ENCODE measurements at regions not wholly inside any gene's neighbourhood (a gene's known extent, or its start where the extent isn't known, plus 50 kb on each side); places are given as distances from the start of the nearest gene placed in this dataset.

DNA sequence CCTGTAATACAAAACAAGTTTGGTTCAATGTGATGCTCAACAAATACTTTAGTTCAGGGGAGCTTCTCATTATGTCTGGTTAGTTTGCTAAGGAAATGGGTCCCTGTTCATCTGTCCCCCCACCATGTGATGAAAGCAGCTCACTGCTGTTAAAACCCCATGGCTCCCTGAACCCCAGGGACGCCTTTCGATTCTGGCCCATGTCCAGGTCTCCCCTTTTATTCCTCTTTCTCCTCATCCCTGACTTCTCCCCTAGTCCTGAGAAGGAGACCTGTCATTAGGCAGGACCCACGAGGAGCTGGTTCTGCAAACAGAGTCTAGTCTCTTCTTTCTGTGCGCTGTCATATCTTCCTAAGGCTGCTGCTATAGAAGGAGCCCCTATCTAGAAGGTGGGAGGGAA lies 213.3 kb upstream of the OSR1 start:
- no peak overlapping the region for H2BK20ac ChIP-seq (ENCODE audit: low read depth, low read length, poor library complexity, severe bottlenecking)
- no peak overlapping the region for H3T11ph ChIP-seq (ENCODE audit: low read length)
- WGBS (ENCODE audit: extremely low coverage, insufficient read length, low lambda C conversion rate) = no CpG with 5 or more reads among the region's 4 CpGs
- H3K27ac ChIP-seq (ENCODE audit: insufficient read length, low read depth, low read length) = no peak overlapping the region
- H2BK12ac ChIP-seq (ENCODE audit: insufficient read length, low read depth, low read length) = no peak overlapping the region
- no peak overlapping the region for H2BK15ac ChIP-seq (ENCODE audit: low read depth, low read length)
- no peak overlapping the region for H2AFZ ChIP-seq (ENCODE audit: low read length)
- H4K91ac ChIP-seq (ENCODE audit: insufficient read length, low read depth, low read length) = no peak overlapping the region
- Mint-ChIP-seq H3K27ac (no peak overlapping the region), H3K36me3 (ENCODE audit: insufficient read depth in 1 of 3, low read depth in 3 of 3) (no peaks in the 10 kb centered on the region), H3K9me3 (no peaks in the 10 kb centered on the region), H3K27me3 (ENCODE audit: low read depth) (no peaks in the 10 kb centered on the region), H3K4me1 (peaks cover 12 to 14% of the 10 kb centered on the region in 2 experiments), H3K4me3 (no peak overlapping the region)
- H2BK120ac ChIP-seq (ENCODE audit: low read depth, low read length, poor library complexity, severe bottlenecking) = no peak overlapping the region
- H4K8ac ChIP-seq (replicated peaks; ENCODE audit: insufficient read length, low read depth, low read length) = no peak overlapping the region
- no peak overlapping the region for H3K23ac ChIP-seq (ENCODE audit: insufficient read length, low read depth, low read length)
- TF ChIP-seq, protein P1, sequence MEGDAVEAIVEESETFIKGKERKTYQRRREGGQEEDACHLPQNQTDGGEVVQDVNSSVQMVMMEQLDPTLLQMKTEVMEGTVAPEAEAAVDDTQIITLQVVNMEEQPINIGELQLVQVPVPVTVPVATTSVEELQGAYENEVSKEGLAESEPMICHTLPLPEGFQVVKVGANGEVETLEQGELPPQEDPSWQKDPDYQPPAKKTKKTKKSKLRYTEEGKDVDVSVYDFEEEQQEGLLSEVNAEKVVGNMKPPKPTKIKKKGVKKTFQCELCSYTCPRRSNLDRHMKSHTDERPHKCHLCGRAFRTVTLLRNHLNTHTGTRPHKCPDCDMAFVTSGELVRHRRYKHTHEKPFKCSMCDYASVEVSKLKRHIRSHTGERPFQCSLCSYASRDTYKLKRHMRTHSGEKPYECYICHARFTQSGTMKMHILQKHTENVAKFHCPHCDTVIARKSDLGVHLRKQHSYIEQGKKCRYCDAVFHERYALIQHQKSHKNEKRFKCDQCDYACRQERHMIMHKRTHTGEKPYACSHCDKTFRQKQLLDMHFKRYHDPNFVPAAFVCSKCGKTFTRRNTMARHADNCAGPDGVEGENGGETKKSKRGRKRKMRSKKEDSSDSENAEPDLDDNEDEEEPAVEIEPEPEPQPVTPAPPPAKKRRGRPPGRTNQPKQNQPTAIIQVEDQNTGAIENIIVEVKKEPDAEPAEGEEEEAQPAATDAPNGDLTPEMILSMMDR (conservative IDR thresholded peaks at IDR 0.05) = no peak
- DNase-seq = no peak
- H3K4ac ChIP-seq (ENCODE audit: low read depth, low read length) = no peak overlapping the region
- H3K56ac ChIP-seq (ENCODE audit: insufficient read length, low read depth, low read length) = no peak overlapping the region
- H4K20me1 ChIP-seq (ENCODE audit: control insufficient read depth, insufficient read depth, insufficient read length) = no peaks in the 10 kb centered on the region
- 0 out of 2 replicates have a peak, but pooled peaks cover 3% of the 10 kb centered on the region for H3K4me1 ChIP-seq (ENCODE audit: insufficient read depth, low read length)
- no peaks in the 10 kb centered on the region for H3K9me3 ChIP-seq (ENCODE audit: control insufficient read depth, low read depth, low read length)
- no peak overlapping the region for H3K18ac ChIP-seq (ENCODE audit: insufficient read length, low read depth, low read length)
- no peaks in the 10 kb centered on the region; the same call in 1 of the 2 replicates for H3K27me3 ChIP-seq (ENCODE audit: insufficient read depth, low read length)
- no peaks in the 10 kb centered on the region for H3K79me1 ChIP-seq (ENCODE audit: insufficient read depth, low read depth, low read length, poor library complexity, severe bottlenecking)
- H3K79me2 ChIP-seq (ENCODE audit: insufficient read depth, low read length) = no peaks in the 10 kb centered on the region
- H3K23me2 ChIP-seq (ENCODE audit: insufficient read length, low read depth, low read length, poor library complexity, severe bottlenecking) = no peaks in the 10 kb centered on the region
- H3K9ac ChIP-seq (ENCODE audit: extremely low read depth, insufficient read length, low read length) = no peak overlapping the region
- no peak overlapping the region for H3K4me2 ChIP-seq (ENCODE audit: insufficient read depth, insufficient read length, low read length)
- H3K14ac ChIP-seq (ENCODE audit: insufficient read depth, low read length) = no peak overlapping the region
- no peak overlapping the region for H4K5ac ChIP-seq (ENCODE audit: insufficient read length, low read depth, low read length)
- H2BK5ac ChIP-seq (ENCODE audit: insufficient read length, low read length) = no peak overlapping the region
- no peak overlapping the region for H2AK5ac ChIP-seq (ENCODE audit: insufficient read length, low read length)

Measured in H9 (cell line).